Peyer's patch (tissue), 4 donors: ENCODE measurements at regions not wholly inside any gene's neighbourhood (a gene's known extent, or its start where the extent isn't known, plus 50 kb on each side); places are given as distances from the start of the nearest gene placed in this dataset.

ENCODE experiments used
- CTCF ChIP-seq, 6 experiments: fragments of 450-650 bp in 4 of 6; fragments of 200-600 bp in 2 of 6; sonication (generic) in 1 of 6; IDR thresholded peaks; one replicate each; pipeline ENCODE4 v1.5.1; 2017 to 2019; ENCODE audit warnings: antibody characterized with exemption in 6 of 6, mild to moderate bottlenecking in 3 of 6, moderate library complexity in 1 of 6
- POLR2A ChIP-seq, 2 donors: fragments of 450-650 bp; IDR thresholded peaks; one replicate each; pipeline ENCODE4 v1.5.1; 2017; ENCODE audit warnings: antibody characterized with exemption in 2 of 2, mild to moderate bottlenecking in 2 of 2, moderate library complexity in 2 of 2

DNA sequence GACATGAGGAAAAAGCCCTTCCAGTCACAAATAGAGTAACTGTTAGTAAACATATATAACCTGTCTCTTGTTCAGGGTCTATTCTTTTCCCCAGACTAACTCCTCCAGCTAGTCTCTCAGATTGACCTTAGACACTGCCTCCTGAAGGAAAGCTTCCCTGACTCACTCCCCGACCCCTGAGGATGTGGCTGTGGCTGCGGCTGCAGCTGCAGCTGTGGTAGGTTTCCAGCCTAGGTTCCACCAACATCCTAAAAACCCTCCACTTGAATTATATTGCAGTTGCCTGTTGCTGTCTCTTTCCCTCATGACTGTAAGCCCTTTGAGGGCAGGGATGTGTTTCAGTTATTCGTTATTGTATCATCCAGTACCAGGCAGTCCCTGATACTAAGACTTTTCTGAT lies 132.9 kb upstream of the C1orf21 start:
- no peak for TF ChIP-seq POLR2A (IDR thresholded peaks at IDR 0.05)
- no peak for TF ChIP-seq CTCF (IDR thresholded peaks at IDR 0.05)
